Epithelial cell of proximal tubule (primary cell): ENCODE measurements at regions not wholly inside any gene's neighbourhood (a gene's known extent, or its start where the extent isn't known, plus 50 kb on each side); places are given as distances from the start of the nearest gene placed in this dataset.
A peak's percentile ranks its signal among the peaks of the same experiment; 100 is the strongest.

Experiments used
- DNase-seq: peaks from one replicate; pipeline ENCODE4 v3.0.0-alpha.2; 2011; ENCODE audit warnings: low read depth
- H3K4me3 ChIP-seq: 2 replicates; pipeline ENCODE4 v1.5.1; 2011; ENCODE audit warnings: low read depth, mild to moderate bottlenecking, low read length
- TF ChIP-seq, protein P1 (sequence below): conservative IDR thresholded peaks from 2 replicates; pipeline ENCODE4 v1.5.1; 2012; ENCODE audit warnings: low read depth, mild to moderate bottlenecking, low read length

- no peak overlapping the region for H3K4me3 ChIP-seq
- TF ChIP-seq, protein P1, sequence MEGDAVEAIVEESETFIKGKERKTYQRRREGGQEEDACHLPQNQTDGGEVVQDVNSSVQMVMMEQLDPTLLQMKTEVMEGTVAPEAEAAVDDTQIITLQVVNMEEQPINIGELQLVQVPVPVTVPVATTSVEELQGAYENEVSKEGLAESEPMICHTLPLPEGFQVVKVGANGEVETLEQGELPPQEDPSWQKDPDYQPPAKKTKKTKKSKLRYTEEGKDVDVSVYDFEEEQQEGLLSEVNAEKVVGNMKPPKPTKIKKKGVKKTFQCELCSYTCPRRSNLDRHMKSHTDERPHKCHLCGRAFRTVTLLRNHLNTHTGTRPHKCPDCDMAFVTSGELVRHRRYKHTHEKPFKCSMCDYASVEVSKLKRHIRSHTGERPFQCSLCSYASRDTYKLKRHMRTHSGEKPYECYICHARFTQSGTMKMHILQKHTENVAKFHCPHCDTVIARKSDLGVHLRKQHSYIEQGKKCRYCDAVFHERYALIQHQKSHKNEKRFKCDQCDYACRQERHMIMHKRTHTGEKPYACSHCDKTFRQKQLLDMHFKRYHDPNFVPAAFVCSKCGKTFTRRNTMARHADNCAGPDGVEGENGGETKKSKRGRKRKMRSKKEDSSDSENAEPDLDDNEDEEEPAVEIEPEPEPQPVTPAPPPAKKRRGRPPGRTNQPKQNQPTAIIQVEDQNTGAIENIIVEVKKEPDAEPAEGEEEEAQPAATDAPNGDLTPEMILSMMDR, result no peak
- DNase-seq, result no peak
Observed at GRCh38 chr13:97141097-97141496, 81.0 kb upstream of the MBNL2 start.

DNA sequence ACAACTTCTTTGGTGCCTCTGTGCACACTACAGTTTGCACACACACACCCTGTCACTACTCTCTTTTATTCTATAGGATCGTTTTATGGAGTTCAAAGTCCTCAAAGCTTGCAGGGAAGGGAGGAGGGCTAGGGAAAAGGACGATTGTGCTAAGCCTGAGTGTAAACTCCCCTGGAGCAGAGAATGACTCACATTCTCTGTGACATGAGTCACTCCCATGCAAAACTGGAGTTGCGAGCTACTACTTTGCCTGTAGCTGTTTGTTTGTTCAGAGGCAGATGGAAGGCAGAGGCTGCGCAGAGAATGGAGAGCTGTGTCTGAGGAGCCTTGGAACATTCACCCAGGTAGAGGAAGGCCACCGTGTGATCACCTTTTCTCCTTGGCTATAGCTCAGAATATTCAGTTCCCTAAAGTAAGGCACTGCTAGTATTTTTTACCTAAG is 80.5 kb upstream of the MBNL2 start:
- TF ChIP-seq, protein P1, result no peak
- peak overlapping the region; percentile 49 for H3K4me3 ChIP-seq
- DNase-seq, result peak; percentile 73

DNA sequence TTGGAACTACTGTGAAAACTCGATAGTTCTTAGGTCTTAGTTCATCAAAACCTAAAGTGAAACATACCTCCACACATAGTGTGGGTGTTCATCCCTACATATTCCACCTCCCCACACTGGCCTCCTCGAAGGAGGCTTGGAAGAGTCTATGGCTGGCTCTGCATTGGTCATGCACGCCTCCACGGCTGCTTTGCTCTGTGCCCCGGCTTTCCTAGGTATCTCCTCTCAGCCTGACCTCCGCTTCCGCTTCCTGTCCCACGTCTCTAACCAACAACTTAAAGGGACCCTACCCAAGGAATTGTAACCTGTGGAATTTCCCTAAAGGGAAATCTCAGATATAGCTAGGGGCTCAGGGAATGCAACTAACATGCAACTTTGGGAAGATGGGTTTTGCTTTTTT is 79.7 kb upstream of the MBNL2 start:
- TF ChIP-seq, protein P1, result no peak
- DNase-seq, result peak; percentile 15
- H3K4me3 ChIP-seq, result peak overlapping the region; percentile 49

DNA sequence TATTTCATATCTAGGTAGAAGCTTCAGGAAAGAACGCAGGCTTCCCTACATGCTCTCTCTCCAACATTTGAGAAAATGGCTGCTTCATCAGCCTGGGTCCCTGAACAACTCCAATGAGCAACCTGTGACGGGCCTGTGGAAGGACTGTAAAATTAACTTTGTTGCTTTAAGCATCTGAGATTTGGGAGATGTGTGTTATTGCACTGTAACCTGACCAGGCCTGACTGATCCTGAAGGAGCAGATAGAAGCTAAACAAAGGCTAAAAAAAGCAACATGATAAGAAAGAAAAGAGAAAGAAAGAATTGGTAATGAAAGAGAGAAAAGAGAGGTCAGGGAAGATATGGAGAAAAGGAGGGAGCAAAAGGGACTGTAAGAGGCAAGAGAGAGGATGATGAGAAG is 77.1 kb upstream of the MBNL2 start:
- TF ChIP-seq, protein P1, result no peak
- DNase-seq, result no peak
- no peak overlapping the region for H3K4me3 ChIP-seq

DNA sequence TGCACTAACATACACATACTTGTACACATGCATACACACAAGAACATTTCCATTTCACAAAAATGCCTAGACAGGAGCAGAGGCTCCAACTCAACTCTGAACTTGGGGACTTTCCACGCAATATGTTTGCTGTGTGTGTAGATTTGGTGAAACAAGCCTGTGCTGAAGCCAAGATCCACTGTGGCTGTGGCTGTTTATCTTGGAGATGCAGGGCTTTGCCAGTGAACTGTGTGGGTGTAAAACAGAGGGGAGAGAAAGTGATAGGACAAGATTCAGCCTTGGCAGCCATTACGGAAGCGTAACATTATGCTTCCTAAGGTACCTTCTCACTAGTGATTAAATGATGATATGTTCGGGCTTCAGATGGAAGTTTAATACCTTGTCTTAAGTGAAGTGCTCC is 73.2 kb upstream of the MBNL2 start:
- TF ChIP-seq, protein P1, result no peak
- DNase-seq, result no peak
- H3K4me3 ChIP-seq, result no peak overlapping the region

DNA sequence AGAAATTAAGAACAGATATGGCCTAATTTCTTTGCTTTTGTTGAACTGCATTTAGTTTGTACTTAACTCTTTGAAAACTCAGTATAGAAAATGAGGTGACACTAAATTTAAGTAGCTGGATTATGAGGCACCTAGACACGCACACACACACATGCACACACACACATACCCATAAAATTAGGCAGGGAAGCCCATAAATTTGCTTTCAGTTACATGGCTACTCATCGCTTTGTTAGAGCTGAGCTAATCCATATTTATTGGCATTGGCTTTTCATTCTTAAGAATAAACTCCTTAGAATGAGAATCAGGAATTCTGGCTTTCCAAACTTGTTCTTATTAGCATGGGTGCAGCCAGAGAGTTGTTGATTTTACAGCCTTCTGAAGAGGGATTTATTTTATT is 61.7 kb upstream of the MBNL2 start:
- no peak overlapping the region for H3K4me3 ChIP-seq
- DNase-seq, result no peak
- TF ChIP-seq, protein P1, result no peak

- TF ChIP-seq, protein P1, result no peak
- no peak for DNase-seq
- no peak overlapping the region for H3K4me3 ChIP-seq
Observed at GRCh38 chr13:97161582-97162231, 60.4 kb upstream of the MBNL2 start.
